Urinary bladder (tissue), 3 donors: ENCODE measurements at regions not wholly inside any gene's neighbourhood (a gene's known extent, or its start where the extent isn't known, plus 50 kb on each side); places are given as distances from the start of the nearest gene placed in this dataset.

Experiments used
- DNase-seq: peaks from one replicate; pipeline ENCODE4 v3.0.0-alpha.2; 2015; ENCODE audit errors: extremely low spot score
- H3K27ac ChIP-seq: one replicate; pipeline ENCODE4 v1.5.1; 2013; ENCODE audit warnings: low read depth, mild to moderate bottlenecking, moderate library complexity
- H3K36me3 ChIP-seq: one replicate; pipeline ENCODE4 v1.6.1; 2013; ENCODE audit warnings: mild to moderate bottlenecking, moderate library complexity; ENCODE audit not compliant: insufficient read depth
- H3K4me1 ChIP-seq: one replicate; pipeline ENCODE4 v1.6.1; 2013; ENCODE audit warnings: mild to moderate bottlenecking, moderate library complexity; ENCODE audit not compliant: insufficient read depth
- H3K4me3 ChIP-seq: one replicate; pipeline ENCODE4 v1.5.1; 2013; ENCODE audit warnings: low read depth, low read length
- WGBS: extraction: QIAGEN DNeasy Blood & Tissue Kit; methylation state at CpG from one replicate; pipeline ENCODE4 v1.1.7; 2013; 5-methylcytosine and 5-hydroxymethylcytosine counted together
- donor health status: healthy with polysubstance abuse.
- donor health status: healthy.

DNA sequence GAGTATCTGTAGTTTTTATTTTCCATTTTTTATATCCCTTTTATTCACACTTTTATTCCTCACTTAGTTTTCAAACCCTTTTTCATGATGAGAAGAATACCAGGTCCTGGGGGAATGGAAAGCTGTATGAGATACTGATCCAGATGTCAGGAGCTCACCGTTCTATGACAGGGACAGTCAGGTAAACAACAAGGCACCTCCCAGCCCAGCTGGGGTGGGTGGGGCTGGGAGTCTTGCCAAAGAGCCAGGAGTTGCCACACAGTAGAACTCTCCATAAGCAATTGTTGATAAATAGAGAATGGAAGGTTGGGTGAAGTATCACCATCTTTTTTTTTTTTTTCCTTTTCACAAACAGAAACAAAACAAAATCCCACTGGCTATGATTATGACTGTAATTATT lies 225.8 kb downstream of the NSG2 start:
- Histone ChIP-seq H3K4me1 (no peaks in the 10 kb centered on the region), H3K4me3 (no peak overlapping the region), H3K27ac (no peak overlapping the region), H3K36me3 (no peaks in the 10 kb centered on the region)
- DNase-seq = no peak
- 28% methylated on average over 1 of the region's 1 CpG for WGBS

GRCh38 chr5:174272671-174273070 lies 227.2 kb downstream of the NSG2 start:
- no peaks in the 10 kb centered on the region for H3K36me3 ChIP-seq
- no peak for DNase-seq
- H3K4me3 ChIP-seq = no peak overlapping the region
- WGBS = 79% methylated on average over 2 of the region's 2 CpGs
- H3K27ac ChIP-seq = no peak overlapping the region
- no peaks in the 10 kb centered on the region for H3K4me1 ChIP-seq

GRCh38 chr5:174273325-174273724 lies 227.8 kb downstream of the NSG2 start:
- H3K4me3 ChIP-seq = no peak overlapping the region
- H3K27ac ChIP-seq = no peak overlapping the region
- no peaks in the 10 kb centered on the region for H3K4me1 ChIP-seq
- WGBS = 56% methylated on average over 4 of the region's 4 CpGs
- DNase-seq = no peak
- H3K36me3 ChIP-seq = no peaks in the 10 kb centered on the region

DNA sequence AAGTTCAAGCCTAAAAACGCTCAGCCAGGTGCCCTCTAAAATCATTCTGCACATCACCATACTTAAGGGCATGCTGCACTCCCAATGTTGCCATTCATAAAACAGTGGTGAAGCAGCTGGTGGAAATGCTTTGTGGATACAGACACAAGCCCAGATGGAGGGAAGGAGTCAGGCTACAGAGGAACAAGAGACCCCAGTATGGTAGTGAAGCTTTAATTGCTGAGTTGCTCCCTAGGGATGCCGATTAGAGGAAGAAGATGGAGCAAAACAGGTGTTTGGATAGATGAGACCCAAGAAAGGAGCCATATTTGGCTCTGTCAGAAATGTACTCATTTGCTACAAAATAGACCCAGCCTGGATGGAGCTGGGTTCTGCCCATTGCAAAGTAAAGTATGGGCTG lies 230.5 kb downstream of the NSG2 start:
- WGBS = 80% methylated on average over 2 of the region's 2 CpGs
- DNase-seq = no peak
- H3K4me1 ChIP-seq = no peaks in the 10 kb centered on the region
- no peak overlapping the region for H3K27ac ChIP-seq
- no peaks in the 10 kb centered on the region for H3K36me3 ChIP-seq
- no peak overlapping the region for H3K4me3 ChIP-seq

GRCh38 chr5:174281089-174281760 lies 235.7 kb downstream of the NSG2 start:
- no peak for DNase-seq
- Histone ChIP-seq H3K27ac (no peak overlapping the region), H3K4me1 (no peaks in the 10 kb centered on the region), H3K36me3 (no peaks in the 10 kb centered on the region), H3K4me3 (no peak overlapping the region)
- 76% methylated on average over 4 of the region's 4 CpGs for WGBS

DNA sequence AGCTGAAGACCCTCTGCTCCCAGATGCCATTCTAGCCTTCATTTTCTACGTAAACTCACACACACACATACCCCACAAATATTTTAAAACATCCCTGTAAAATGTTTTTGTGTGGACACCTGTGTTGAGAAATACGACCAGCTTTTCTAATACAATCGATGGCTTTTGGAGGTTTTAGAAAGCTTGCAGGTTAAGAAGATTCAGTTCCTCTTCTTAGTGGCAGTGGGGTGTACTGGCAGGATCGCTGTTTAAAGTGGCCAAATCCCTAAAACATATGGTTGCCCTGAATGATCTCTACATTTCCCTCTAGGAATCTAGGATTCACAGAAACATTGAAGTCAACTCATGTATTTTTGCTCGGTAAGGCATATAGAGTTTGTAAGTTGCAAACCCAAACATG lies 236.3 kb downstream of the NSG2 start:
- Histone ChIP-seq H3K4me1 (no peaks in the 10 kb centered on the region), H3K27ac (no peak overlapping the region), H3K4me3 (no peak overlapping the region), H3K36me3 (no peaks in the 10 kb centered on the region)
- 84% methylated on average over 5 of the region's 5 CpGs for WGBS
- DNase-seq = no peak

DNA sequence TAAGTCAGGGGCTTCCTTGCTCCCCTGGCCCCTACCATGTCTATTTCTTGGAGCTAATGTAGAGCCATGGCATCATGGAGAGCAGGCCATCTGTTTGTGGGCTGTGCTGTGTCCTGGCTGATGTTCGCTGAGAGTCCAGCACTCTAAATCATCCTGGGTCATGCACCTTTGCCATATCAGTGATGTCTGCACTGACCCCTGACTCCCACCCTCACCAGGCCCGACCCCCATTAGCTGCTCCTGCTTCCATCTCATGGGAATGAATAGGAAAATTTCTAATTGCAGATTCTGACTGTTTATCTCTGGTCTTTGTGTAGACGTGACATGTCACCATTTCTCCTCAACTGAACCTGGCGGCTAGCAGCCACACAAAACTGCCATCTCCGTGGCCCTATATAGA lies 236.9 kb downstream of the NSG2 start:
- WGBS = 71% methylated on average over 5 of the region's 5 CpGs
- no peak overlapping the region for H3K4me3 ChIP-seq
- no peaks in the 10 kb centered on the region for H3K36me3 ChIP-seq
- no peak overlapping the region for H3K27ac ChIP-seq
- no peaks in the 10 kb centered on the region for H3K4me1 ChIP-seq
- DNase-seq = no peak

DNA sequence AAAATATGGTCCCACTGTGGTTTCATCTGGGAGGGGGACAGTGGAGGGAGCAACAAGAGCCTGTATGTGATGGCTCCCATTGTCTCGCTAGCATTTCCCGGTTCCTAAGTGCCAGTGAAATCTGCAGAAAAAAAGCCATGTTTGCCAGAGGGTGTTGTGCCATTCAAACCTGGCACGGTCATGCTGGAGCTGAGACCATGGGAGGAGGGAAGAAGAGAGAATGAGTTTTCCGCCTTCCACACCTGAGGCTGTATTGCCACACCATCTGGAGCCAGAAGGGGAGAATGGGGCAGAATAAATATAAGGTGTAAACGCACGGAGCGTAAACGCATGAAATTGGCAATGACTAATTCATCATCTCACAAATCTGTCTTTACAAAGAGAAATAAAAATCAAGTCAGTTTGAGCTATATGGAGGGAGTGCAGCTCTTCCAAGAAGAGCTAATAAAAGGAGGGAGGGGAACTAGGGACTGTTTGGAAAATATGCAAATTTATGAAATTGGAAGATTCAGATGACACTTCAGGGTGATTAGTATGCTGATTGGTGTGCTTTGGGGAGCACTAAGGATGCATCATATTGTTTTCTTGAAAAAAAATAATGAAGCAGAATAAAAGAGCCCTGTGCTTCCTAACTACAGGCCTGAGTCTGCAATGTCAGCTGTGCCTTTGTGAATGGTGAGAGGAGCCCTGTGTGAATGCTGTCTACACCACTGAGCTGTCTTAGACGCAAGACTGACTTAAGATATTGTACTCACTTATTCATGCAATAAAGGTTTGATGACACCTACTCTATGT lies 237.9 kb downstream of the NSG2 start:
- WGBS = 85% methylated on average over 9 of the region's 9 CpGs
- H3K4me1 ChIP-seq = no peaks in the 10 kb centered on the region
- H3K27ac ChIP-seq = no peak overlapping the region
- DNase-seq = no peak
- no peaks in the 10 kb centered on the region for H3K36me3 ChIP-seq
- no peak overlapping the region for H3K4me3 ChIP-seq

DNA sequence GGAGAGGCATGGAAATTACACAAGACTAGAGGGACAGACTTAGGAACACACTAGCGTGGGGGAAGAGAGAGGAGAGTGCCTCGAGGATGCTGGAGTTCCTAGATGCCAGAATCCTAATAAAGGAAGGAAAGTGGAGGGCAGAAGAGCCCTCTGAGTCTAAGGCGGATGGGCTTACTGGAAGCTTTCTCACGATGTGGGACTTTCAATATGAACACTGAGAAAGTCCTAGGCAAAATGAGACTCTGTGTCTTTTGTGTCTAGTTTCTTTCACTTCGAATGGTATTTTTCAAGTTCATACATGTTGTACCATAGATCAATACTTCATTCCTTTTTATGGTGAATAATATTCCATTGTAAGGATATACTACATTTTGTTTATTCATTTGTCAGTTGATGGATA lies 239.4 kb downstream of the NSG2 start:
- Histone ChIP-seq H3K4me1 (no peaks in the 10 kb centered on the region), H3K4me3 (no peak overlapping the region), H3K27ac (no peak overlapping the region), H3K36me3 (no peaks in the 10 kb centered on the region)
- DNase-seq = no peak
- WGBS = 65% methylated on average over 5 of the region's 5 CpGs

GRCh38 chr5:174287761-174288160 lies 242.3 kb downstream of the NSG2 start:
- WGBS = 90% methylated on average over 4 of the region's 4 CpGs
- H3K4me3 ChIP-seq = no peak overlapping the region
- no peak overlapping the region for H3K27ac ChIP-seq
- H3K36me3 ChIP-seq = no peaks in the 10 kb centered on the region
- no peak for DNase-seq
- no peaks in the 10 kb centered on the region for H3K4me1 ChIP-seq

DNA sequence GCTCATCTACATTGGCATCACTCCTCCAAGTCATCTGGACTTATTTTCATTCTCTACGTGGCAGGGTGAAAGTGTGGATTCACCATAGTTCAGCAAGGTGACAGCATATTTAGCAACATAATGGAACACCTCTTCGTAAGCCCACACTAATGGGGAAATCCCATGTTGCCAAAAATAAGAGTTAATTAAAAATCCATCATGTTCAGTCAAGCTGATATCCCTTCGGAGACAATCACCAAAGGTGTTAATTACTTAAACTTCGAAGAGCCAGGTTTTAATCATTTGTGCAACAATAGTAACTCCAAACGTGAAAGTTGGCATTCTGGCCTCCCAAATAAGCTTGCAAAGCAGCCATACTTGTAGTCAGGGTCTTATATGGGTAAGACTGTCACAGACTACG lies 242.9 kb downstream of the NSG2 start:
- no peak for DNase-seq
- no peak overlapping the region for H3K4me3 ChIP-seq
- WGBS = 75% methylated on average over 6 of the region's 6 CpGs
- H3K27ac ChIP-seq = no peak overlapping the region
- H3K36me3 ChIP-seq = no peaks in the 10 kb centered on the region
- no peaks in the 10 kb centered on the region for H3K4me1 ChIP-seq

DNA sequence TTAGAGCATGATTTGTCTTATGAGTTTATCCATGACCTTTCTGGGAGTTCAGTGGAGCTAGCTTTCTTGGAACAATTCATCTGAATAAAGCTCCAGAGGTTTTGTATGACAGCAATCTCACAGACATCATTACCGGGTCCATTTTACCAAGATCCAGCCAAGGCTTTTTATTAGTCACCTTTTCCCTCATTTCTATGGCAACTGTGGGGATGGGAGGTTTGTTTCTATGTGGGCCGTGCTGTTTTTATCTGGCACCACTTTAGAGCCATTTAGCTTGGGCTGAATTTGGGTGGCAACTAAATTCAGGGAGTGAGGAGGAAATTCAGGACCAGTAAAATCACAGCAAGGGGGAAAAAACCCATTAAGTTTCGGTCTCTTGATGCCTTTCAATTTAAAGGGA lies 245.7 kb downstream of the NSG2 start:
- DNase-seq = no peak
- 54% methylated on average over 3 of the region's 3 CpGs for WGBS
- no peaks in the 10 kb centered on the region for H3K36me3 ChIP-seq
- H3K4me1 ChIP-seq = no peaks in the 10 kb centered on the region
- H3K4me3 ChIP-seq = no peak overlapping the region
- no peak overlapping the region for H3K27ac ChIP-seq

- Histone ChIP-seq H3K36me3 (no peaks in the 10 kb centered on the region), H3K4me1 (no peaks in the 10 kb centered on the region), H3K27ac (no peak overlapping the region), H3K4me3 (no peak overlapping the region)
- no peak for DNase-seq
- 89% methylated on average over 3 of the region's 3 CpGs for WGBS
Observed at GRCh38 chr5:174292348-174292747, 246.8 kb downstream of the NSG2 start.

GRCh38 chr5:174293006-174293405 lies 247.5 kb downstream of the NSG2 start:
- Histone ChIP-seq H3K27ac (no peak overlapping the region), H3K4me1 (no peaks in the 10 kb centered on the region), H3K4me3 (no peak overlapping the region), H3K36me3 (no peaks in the 10 kb centered on the region)
- DNase-seq = no peak
- WGBS = 60% methylated on average over 6 of the region's 6 CpGs
